ENCODE measurements at regions not wholly inside any gene's neighbourhood (a gene's known extent, or its start where the extent isn't known, plus 50 kb on each side); places are given as distances from the start of the nearest gene placed in this dataset.
"Not testable (repeated sequence)": the region's sequence is repeated elsewhere in the genome, so short reads cannot be mapped to it uniquely, and the experiment has no call there.

DNA sequence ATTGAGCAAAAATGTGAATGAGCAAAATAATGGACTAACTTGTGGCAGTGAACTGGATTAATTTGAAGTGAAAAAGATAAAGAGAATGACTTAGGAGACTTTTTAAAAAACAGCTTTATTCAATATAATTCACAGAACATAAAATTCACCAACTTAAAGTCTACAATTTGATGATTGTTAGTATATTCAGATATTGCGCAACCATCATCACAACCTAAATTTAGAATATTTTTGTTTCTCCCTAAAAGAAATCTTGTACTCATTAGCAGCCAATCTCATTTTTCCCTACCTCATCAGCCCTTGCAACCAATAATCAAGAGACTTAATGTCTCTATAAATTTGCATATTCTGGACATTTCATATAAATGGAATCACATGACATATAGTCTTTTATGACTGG is 496.5 kb downstream of the IGSF11 start:
- TF ChIP-seq, protein P1, sequence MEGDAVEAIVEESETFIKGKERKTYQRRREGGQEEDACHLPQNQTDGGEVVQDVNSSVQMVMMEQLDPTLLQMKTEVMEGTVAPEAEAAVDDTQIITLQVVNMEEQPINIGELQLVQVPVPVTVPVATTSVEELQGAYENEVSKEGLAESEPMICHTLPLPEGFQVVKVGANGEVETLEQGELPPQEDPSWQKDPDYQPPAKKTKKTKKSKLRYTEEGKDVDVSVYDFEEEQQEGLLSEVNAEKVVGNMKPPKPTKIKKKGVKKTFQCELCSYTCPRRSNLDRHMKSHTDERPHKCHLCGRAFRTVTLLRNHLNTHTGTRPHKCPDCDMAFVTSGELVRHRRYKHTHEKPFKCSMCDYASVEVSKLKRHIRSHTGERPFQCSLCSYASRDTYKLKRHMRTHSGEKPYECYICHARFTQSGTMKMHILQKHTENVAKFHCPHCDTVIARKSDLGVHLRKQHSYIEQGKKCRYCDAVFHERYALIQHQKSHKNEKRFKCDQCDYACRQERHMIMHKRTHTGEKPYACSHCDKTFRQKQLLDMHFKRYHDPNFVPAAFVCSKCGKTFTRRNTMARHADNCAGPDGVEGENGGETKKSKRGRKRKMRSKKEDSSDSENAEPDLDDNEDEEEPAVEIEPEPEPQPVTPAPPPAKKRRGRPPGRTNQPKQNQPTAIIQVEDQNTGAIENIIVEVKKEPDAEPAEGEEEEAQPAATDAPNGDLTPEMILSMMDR (IDR thresholded peaks at IDR 0.05; ENCODE audit: control insufficient read depth, insufficient read depth, low read depth, low read length, missing control alignments), result no peak
- DNase-seq (ENCODE audit: low read depth), result no peak
- H3K4me3 ChIP-seq (ENCODE audit: control insufficient read depth, low read depth, low read length), result no peak overlapping the region

DNA sequence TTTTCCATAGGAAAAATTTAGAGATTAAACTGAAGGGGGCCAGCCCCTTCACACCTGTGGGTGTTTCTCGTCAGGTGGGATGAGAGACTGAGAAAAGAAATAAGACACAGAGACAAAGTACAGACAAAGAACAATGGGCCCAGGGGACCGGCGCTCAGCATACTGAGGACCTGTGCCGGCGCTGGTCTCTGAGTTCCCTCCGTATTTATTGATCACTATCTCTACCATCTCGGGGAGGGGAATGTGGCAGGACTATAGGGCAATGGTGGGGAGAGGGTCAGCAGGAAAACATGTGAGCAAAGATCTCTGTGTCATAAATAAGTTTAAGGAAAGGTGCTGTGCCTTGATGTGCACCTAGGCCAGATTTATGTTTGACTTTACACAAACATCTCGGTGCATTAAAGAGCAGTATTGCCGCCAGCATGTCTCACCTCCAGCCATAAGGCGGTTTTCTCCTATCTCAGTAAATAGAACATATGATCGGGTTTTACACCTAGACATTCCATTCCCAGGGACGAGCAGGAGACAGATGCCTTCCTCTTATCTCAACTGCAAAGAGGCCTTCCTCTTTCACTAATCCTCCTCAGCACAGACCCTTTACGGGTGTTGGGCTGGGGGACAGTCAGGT is 494.7 kb downstream of the IGSF11 start:
- not testable (repeated sequence) for H3K4me3 ChIP-seq (ENCODE audit: control insufficient read depth, low read depth, low read length); DNase-seq (ENCODE audit: low read depth)

DNA sequence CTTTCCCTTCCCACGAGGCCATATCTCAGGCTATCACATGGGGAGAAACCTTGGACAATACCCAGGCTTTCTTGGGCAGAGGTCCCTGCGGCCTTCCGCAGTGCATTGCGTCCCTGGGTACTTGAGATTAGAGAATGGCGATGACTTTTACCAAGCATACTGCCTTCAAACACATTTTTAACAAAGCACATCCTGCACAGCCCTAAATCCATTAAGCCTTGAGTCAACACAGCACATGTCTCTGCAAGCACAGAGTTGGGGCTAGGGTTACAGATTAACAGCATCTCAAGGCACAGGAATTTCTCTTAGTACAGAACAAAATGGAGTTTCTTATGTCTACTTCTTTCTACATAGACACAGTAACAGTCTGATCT is 494.2 kb downstream of the IGSF11 start:
- DNase-seq (ENCODE audit: low read depth); H3K4me3 ChIP-seq (ENCODE audit: control insufficient read depth, low read depth, low read length): not testable (repeated sequence)

DNA sequence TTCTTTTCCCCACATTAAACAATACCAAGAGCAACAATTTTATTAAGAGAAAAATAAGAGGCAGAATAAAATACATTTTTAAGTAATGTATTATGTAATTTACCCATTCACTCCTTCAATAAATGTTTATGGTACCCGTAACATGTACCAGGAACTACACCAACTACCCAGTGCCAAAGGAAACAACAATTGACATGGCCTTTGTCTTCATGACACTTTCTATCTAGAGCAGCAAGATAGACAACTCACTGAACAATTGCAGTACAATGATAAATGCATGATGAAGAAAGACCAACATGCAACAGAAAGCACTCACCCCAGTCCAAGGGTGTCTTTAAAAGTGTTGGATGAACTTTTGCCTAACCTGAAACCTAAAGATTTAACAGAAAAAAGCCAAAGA is 493.8 kb downstream of the IGSF11 start:
- TF ChIP-seq, protein P1 (IDR thresholded peaks at IDR 0.05; ENCODE audit: control insufficient read depth, insufficient read depth, low read depth, low read length, missing control alignments), result no peak
- no peak for DNase-seq (ENCODE audit: low read depth)
- H3K4me3 ChIP-seq (ENCODE audit: control insufficient read depth, low read depth, low read length), result no peak overlapping the region

DNA sequence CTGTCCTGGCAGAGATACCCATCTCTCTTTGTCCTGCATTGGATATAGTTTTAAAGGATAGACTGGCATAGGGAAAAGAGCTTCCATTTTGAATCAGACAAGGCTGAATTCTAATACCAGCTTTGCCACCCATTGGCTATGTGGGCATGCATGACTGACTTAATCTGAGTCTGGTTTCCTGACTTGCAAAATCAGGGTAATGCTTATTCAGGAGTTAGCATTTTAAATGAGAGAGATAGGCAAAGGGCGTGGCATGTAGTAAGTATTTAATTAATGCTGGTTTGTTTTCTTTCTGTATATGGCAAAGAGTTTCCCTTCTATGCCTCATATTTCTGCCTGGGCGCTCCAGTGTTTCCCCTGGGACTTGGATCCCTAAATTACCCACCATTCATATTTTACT is 492.9 kb downstream of the IGSF11 start:
- H3K4me3 ChIP-seq (ENCODE audit: control insufficient read depth, low read depth, low read length), result no peak overlapping the region
- TF ChIP-seq, protein P1 (IDR thresholded peaks at IDR 0.05; ENCODE audit: control insufficient read depth, insufficient read depth, low read depth, low read length, missing control alignments), result no peak
- no peak for DNase-seq (ENCODE audit: low read depth)

DNA sequence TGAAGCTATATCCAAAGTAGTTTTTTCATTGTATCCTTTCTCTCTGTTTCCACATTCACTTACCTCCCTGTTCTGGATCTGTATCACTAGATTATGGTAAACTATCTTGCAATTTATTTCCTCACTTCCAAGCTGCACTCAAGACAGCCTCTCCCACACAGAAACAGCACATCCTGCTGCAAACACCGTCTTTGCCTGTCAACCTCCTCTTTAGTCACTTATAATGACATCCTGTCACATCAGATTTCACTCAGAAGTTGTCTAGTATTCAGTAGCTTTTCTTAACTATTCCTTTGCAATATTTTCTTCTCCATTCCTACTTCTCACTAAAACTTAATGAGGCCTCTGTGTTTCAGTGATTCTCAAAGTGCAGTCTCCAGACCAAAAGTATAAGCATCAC is 490.8 kb downstream of the IGSF11 start:
- no peak for DNase-seq (ENCODE audit: low read depth)
- TF ChIP-seq, protein P1 (IDR thresholded peaks at IDR 0.05; ENCODE audit: control insufficient read depth, insufficient read depth, low read depth, low read length, missing control alignments), result no peak
- no peak overlapping the region for H3K4me3 ChIP-seq (ENCODE audit: control insufficient read depth, low read depth, low read length)

DNA sequence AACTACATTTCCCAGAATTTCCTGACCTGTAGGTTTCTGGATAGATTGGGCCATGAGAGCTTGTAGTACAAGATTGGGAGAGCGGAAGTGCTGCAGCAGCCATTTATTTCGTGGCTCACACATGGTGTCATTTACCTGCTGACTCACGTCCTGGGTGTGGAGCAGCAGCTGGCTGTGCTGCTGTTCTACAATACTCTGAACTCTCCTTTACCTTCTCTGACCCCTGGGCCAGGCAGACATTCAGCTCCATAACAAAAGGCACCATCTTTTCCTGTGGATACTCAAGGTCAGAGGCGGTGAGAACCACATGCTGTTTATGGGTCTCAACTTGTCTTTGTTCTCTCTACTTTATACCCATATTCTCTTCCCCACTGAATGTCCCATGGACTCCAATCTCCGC is 490.2 kb downstream of the IGSF11 start:
- H3K4me3 ChIP-seq (ENCODE audit: control insufficient read depth, low read depth, low read length), result no peak overlapping the region
- no peak for DNase-seq (ENCODE audit: low read depth)
- TF ChIP-seq, protein P1 (IDR thresholded peaks at IDR 0.05; ENCODE audit: control insufficient read depth, insufficient read depth, low read depth, low read length, missing control alignments), result no peak

DNA sequence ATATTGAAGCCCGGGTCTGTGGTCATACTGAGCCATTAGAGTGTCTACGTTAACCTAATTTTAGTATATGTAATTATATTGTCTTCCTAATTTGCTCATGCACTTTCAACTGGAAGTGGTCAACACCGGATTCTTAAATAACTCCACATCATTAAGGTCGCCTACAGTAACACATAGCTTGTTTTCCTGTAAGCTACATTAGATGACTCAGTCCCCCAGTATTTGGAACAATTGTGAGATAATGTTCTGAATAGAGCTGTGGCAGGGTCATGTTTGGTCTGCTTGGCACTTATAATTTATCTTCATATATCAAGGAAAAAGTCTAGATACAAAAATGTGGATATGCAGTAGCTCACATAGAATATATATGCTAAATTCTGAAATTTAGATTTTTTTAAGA is 486.2 kb downstream of the IGSF11 start:
- no peak overlapping the region for H3K4me3 ChIP-seq (ENCODE audit: control insufficient read depth, low read depth, low read length)
- TF ChIP-seq, protein P1 (IDR thresholded peaks at IDR 0.05; ENCODE audit: control insufficient read depth, insufficient read depth, low read depth, low read length, missing control alignments), result no peak
- DNase-seq (ENCODE audit: low read depth), result no peak
